SK-N-SH (cell line): ENCODE measurements at regions not wholly inside any gene's neighbourhood (a gene's known extent, or its start where the extent isn't known, plus 50 kb on each side); places are given as distances from the start of the nearest gene placed in this dataset.

Experiments used
- EP300 ChIP-seq, 2 experiments: IDR thresholded peaks; 2 replicates each; pipeline versions ENCODE4 v1.4.0 to v1.6.1; 2012; ENCODE audit warnings: borderline replicate concordance in 1 of 2, low read depth in 1 of 2, low read length in 1 of 2
- EZH2phosphoT487 ChIP-seq: fragments of 200-600 bp; sonication (generic); IDR thresholded peaks from 2 replicates; pipeline ENCODE4 v1.6.1; 2017; ENCODE audit warnings: low read depth, mixed run types, mild to moderate bottlenecking, antibody characterized with exemption, moderate library complexity, borderline replicate concordance
- FOSL2 ChIP-seq: IDR thresholded peaks from 2 replicates; pipeline ENCODE4 v1.4.0; 2012; ENCODE audit warnings: low read depth, mild to moderate bottlenecking, moderate library complexity, borderline replicate concordance
- GABPA ChIP-seq: IDR thresholded peaks from 2 replicates; pipeline ENCODE4 v1.4.0; 2012; ENCODE audit warnings: low read depth, mild to moderate bottlenecking
- MEF2A ChIP-seq: IDR thresholded peaks from 2 replicates; pipeline ENCODE4 v1.4.0; 2012; ENCODE audit warnings: low read depth, borderline replicate concordance
- MXI1 ChIP-seq: IDR thresholded peaks from 2 replicates; pipeline ENCODE4 v1.6.1; 2012; ENCODE audit warnings: mild to moderate bottlenecking, low read depth, low read length, improper control_type of control experiment
- RAD21 ChIP-seq: IDR thresholded peaks from 2 replicates; pipeline ENCODE4 v1.6.1; 2012; ENCODE audit warnings: mild to moderate bottlenecking, low read length
- RCOR1 ChIP-seq: fragments of 150-350 bp; IDR thresholded peaks from 2 replicates; pipeline ENCODE4 v1.6.1; 2017; ENCODE audit warnings: antibody characterized with exemption, low read length
- RFX5 ChIP-seq: IDR thresholded peaks from 2 replicates; pipeline ENCODE4 v1.6.1; 2012; ENCODE audit warnings: mild to moderate bottlenecking, improper control_type of control experiment, low read length
- TEAD4 ChIP-seq: IDR thresholded peaks from 2 replicates; pipeline ENCODE4 v1.4.0; 2012; ENCODE audit warnings: mild to moderate bottlenecking, borderline replicate concordance; ENCODE audit not compliant: insufficient read depth
- TF ChIP-seq, protein P1 (sequence below): fragments of 200-600 bp; sonication (generic); IDR thresholded peaks from 2 replicates; pipeline ENCODE4 v1.6.1; 2017; ENCODE audit warnings: antibody characterized with exemption, mild to moderate bottlenecking, moderate library complexity
- TF ChIP-seq, protein P2 (sequence below): fragments of 150-350 bp; IDR thresholded peaks from 2 replicates; pipeline ENCODE4 v1.6.1; 2017; ENCODE audit warnings: antibody characterized with exemption, low read length, low read depth, borderline replicate concordance
- TF ChIP-seq, protein P3 (sequence below): IDR thresholded peaks from 2 replicates; pipeline ENCODE4 v1.4.0; 2012; ENCODE audit warnings: low read depth
- TF ChIP-seq, protein P4 (sequence below): fragments of 150-350 bp; IDR thresholded peaks from 2 replicates; pipeline ENCODE4 v1.6.1; 2016; ENCODE audit warnings: mild to moderate bottlenecking, low read depth, low read length

DNA sequence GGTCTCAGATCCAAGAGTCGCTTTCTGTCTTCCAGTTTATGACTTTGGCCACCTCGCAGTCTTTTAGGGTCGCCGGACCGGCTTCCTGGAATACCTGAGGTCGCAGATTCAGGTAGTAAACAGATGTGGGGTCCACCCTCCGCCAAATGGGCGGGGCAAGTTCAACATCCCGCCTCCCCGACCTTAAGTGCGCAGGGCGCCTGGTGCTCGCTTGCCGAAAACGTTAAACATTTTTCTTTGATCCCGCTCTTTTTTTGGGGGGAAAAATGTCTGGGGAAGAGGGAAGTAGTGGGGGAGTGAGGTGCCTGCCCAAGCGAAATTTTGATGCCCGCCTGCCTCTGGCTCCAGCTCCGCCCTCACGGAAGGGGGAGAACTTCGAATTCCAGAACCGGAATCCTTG lies 73.9 kb upstream of the TBX5 start:
- TF ChIP-seq EZH2phosphoT487, result no peak
- TF ChIP-seq MXI1, result no peak
- TF ChIP-seq, protein P1, sequence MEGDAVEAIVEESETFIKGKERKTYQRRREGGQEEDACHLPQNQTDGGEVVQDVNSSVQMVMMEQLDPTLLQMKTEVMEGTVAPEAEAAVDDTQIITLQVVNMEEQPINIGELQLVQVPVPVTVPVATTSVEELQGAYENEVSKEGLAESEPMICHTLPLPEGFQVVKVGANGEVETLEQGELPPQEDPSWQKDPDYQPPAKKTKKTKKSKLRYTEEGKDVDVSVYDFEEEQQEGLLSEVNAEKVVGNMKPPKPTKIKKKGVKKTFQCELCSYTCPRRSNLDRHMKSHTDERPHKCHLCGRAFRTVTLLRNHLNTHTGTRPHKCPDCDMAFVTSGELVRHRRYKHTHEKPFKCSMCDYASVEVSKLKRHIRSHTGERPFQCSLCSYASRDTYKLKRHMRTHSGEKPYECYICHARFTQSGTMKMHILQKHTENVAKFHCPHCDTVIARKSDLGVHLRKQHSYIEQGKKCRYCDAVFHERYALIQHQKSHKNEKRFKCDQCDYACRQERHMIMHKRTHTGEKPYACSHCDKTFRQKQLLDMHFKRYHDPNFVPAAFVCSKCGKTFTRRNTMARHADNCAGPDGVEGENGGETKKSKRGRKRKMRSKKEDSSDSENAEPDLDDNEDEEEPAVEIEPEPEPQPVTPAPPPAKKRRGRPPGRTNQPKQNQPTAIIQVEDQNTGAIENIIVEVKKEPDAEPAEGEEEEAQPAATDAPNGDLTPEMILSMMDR, result no peak
- TF ChIP-seq, protein P2, sequence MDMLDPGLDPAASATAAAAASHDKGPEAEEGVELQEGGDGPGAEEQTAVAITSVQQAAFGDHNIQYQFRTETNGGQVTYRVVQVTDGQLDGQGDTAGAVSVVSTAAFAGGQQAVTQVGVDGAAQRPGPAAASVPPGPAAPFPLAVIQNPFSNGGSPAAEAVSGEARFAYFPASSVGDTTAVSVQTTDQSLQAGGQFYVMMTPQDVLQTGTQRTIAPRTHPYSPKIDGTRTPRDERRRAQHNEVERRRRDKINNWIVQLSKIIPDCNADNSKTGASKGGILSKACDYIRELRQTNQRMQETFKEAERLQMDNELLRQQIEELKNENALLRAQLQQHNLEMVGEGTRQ, result no peak
- no peak for TF ChIP-seq MEF2A
- no peak for TF ChIP-seq RFX5
- TF ChIP-seq, protein P3, sequence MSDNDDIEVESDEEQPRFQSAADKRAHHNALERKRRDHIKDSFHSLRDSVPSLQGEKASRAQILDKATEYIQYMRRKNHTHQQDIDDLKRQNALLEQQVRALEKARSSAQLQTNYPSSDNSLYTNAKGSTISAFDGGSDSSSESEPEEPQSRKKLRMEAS, result no peak
- TF ChIP-seq, protein P4, sequence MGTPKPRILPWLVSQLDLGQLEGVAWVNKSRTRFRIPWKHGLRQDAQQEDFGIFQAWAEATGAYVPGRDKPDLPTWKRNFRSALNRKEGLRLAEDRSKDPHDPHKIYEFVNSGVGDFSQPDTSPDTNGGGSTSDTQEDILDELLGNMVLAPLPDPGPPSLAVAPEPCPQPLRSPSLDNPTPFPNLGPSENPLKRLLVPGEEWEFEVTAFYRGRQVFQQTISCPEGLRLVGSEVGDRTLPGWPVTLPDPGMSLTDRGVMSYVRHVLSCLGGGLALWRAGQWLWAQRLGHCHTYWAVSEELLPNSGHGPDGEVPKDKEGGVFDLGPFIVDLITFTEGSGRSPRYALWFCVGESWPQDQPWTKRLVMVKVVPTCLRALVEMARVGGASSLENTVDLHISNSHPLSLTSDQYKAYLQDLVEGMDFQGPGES, result no peak
- no peak for TF ChIP-seq FOSL2
- TF ChIP-seq RAD21, result no peak
- TF ChIP-seq RCOR1, result no peak
- no peak for TF ChIP-seq EP300 (IDR thresholded peaks at IDR 0.05; ENCODE audit: borderline replicate concordance in 1 of 2, low read depth in 1 of 2, low read length in 1 of 2)
- TF ChIP-seq TEAD4, result no peak
- no peak for TF ChIP-seq GABPA
